Stomach (tissue), 8 donors: ENCODE measurements at regions not wholly inside any gene's neighbourhood (a gene's known extent, or its start where the extent isn't known, plus 50 kb on each side); places are given as distances from the start of the nearest gene placed in this dataset.

ENCODE experiments used
- DNase-seq, 2 donors: peaks; one replicate each; pipeline versions ENCODE4 v3.0.0 to v3.0.0-alpha.2; 2013 to 2019
- H3K27ac ChIP-seq, 5 donors: fragments of 200-600 bp in 4 of 5; sonication (generic) in 4 of 5; one replicate each; pipeline ENCODE4 v1.5.1; 2013 to 2019; ENCODE audit warnings: mild to moderate bottlenecking in 1 of 5, moderate library complexity in 1 of 5
- H3K27me3 ChIP-seq, 3 donors: fragments of 200-600 bp; sonication (generic); one replicate each; pipeline ENCODE4 v1.5.1; 2017 to 2019; ENCODE audit warnings: mixed run types in 1 of 3
- H3K36me3 ChIP-seq, 4 donors: fragments of 200-600 bp; sonication (generic); 1 replicate in 3 of 4; 2 replicates in 1 of 4; pipeline ENCODE4 v1.5.1; 2016 to 2019
- H3K4me1 ChIP-seq, 4 donors: fragments of 200-600 bp; sonication (generic); one replicate each; pipeline ENCODE4 v1.5.1; 2016 to 2019
- H3K4me3 ChIP-seq, 4 donors: fragments of 200-600 bp; sonication (generic) in 3 of 4; one replicate each; pipeline ENCODE4 v1.5.1; 2016 to 2019; ENCODE audit warnings: mild to moderate bottlenecking in 1 of 4
- H3K9me3 ChIP-seq, 4 donors: fragments of 200-600 bp; sonication (generic); one replicate each; pipeline ENCODE4 v1.5.1; 2016 to 2019
- CTCF ChIP-seq, 7 experiments: fragments of 450-650 bp in 4 of 7; fragments of 200-600 bp in 3 of 7; sonication (generic) in 3 of 7; IDR thresholded peaks; one replicate each; pipeline ENCODE4 v1.5.1; 2016 to 2019; ENCODE audit warnings: antibody characterized with exemption in 7 of 7, control low read depth in 2 of 7, mild to moderate bottlenecking in 1 of 7
- EP300 ChIP-seq: sonication (generic); formaldehyde crosslinking; IDR thresholded peaks from one replicate; pipeline ENCODE4 v1.6.1; 2017; ENCODE audit warnings: antibody characterized with exemption
- POLR2A ChIP-seq, 4 donors: fragments of 450-650 bp; IDR thresholded peaks; one replicate each; pipeline ENCODE4 v1.6.1; 2016; ENCODE audit warnings: antibody characterized with exemption in 4 of 4, control low read depth in 2 of 4, mild to moderate bottlenecking in 1 of 4, moderate library complexity in 1 of 4
- POLR2AphosphoS5 ChIP-seq, 3 donors: sonication (generic); formaldehyde crosslinking; IDR thresholded peaks; one replicate each; pipeline ENCODE4 v1.6.1; 2016; ENCODE audit warnings: antibody characterized with exemption in 3 of 3
- WGBS, 5 donors: extraction: QIAGEN DNeasy Blood & Tissue Kit in 3 of 5; methylation state at CpG; one replicate each; pipeline versions ENCODE4 v1.1.5 to v1.1.7; 2013 to 2018; 5-methylcytosine and 5-hydroxymethylcytosine counted together
- intact Hi-C: fragments of 100-400 bp; cut with DNase I; formaldehyde crosslinking; loops from one replicate; pipeline ENCODE4 v1.15.1; 2023; ENCODE audit warnings: low total_unique reads
- donor health status: healthy with polysubstance abuse.
- donor health status: Bipolar disorder and iron deficiency.
- donor health status: healthy.

- 69 to 80% (median 74%) methylated on average over 7 of the region's 7 CpGs for WGBS, 5 donors
- H3K9me3 ChIP-seq = no peaks in the 10 kb centered on the region
- H3K4me1 ChIP-seq = no peaks in the 10 kb centered on the region
- intact Hi-C loops = no loop called here
- TF ChIP-seq CTCF (IDR thresholded peaks at IDR 0.05) (no peak), POLR2AphosphoS5 (IDR thresholded peaks at IDR 0.05) (no peak), EP300 (no peak), POLR2A (IDR thresholded peaks at IDR 0.05) (no peak)
- DNase-seq = no peak
- H3K36me3 ChIP-seq = no peaks in the 10 kb centered on the region
- no peak overlapping the region for H3K27ac ChIP-seq
- H3K4me3 ChIP-seq = no peak overlapping the region
- H3K27me3 ChIP-seq = peaks cover 0 to 7% (median 0%) of the 10 kb centered on the region in 3 donors
Measured at GRCh38 chr10:129049501-129049900, 417.5 kb upstream of the MGMT start.

GRCh38 chr10:129055225-129055624 is 411.8 kb upstream of the MGMT start:
- Histone ChIP-seq H3K4me3 (no peak overlapping the region), H3K36me3 (no peaks in the 10 kb centered on the region), H3K27me3 (no peaks in the 10 kb centered on the region), H3K9me3 (no peaks in the 10 kb centered on the region), H3K4me1 (no peaks in the 10 kb centered on the region), H3K27ac (no peak overlapping the region)
- DNase-seq = no peak
- TF ChIP-seq POLR2A (IDR thresholded peaks at IDR 0.05) (no peak), POLR2AphosphoS5 (IDR thresholded peaks at IDR 0.05) (no peak), CTCF (IDR thresholded peaks at IDR 0.05) (no peak), EP300 (no peak)
- intact Hi-C loops = no loop called here
- WGBS, 5 donors = 60 to 72% (median 63%) methylated on average over 9 of the region's 9 CpGs

GRCh38 chr10:129055986-129056385 is 411.1 kb upstream of the MGMT start:
- Histone ChIP-seq H3K4me3 (no peak overlapping the region), H3K9me3 (no peaks in the 10 kb centered on the region), H3K36me3 (no peaks in the 10 kb centered on the region), H3K27me3 (no peaks in the 10 kb centered on the region), H3K4me1 (no peaks in the 10 kb centered on the region), H3K27ac (no peak overlapping the region)
- TF ChIP-seq POLR2A (IDR thresholded peaks at IDR 0.05) (no peak), CTCF (IDR thresholded peaks at IDR 0.05) (no peak), POLR2AphosphoS5 (IDR thresholded peaks at IDR 0.05) (no peak), EP300 (no peak)
- intact Hi-C loops = no loop called here
- 78 to 85% (median 82%) methylated on average over 17 of the region's 17 CpGs for WGBS, 5 donors
- peak in 1 of 2 donors; percentile 56 for DNase-seq

- TF ChIP-seq POLR2AphosphoS5 (IDR thresholded peaks at IDR 0.05) (no peak), EP300 (no peak), CTCF (IDR thresholded peaks at IDR 0.05) (no peak), POLR2A (IDR thresholded peaks at IDR 0.05) (no peak)
- no peaks in the 10 kb centered on the region for H3K4me1 ChIP-seq
- no peak overlapping the region for H3K4me3 ChIP-seq
- WGBS, 5 donors = 76 to 89% (median 86%) methylated on average over 24 to 25 of the region's 25 CpGs
- no peaks in the 10 kb centered on the region for H3K9me3 ChIP-seq
- no peak overlapping the region for H3K27ac ChIP-seq
- H3K27me3 ChIP-seq = no peaks in the 10 kb centered on the region
- no peak for DNase-seq
- intact Hi-C loops = no loop called here
- H3K36me3 ChIP-seq = no peaks in the 10 kb centered on the region
Measured at GRCh38 chr10:129056734-129057689, 410.0 kb upstream of the MGMT start.
